Heart left ventricle (tissue), 13 donors: ENCODE measurements at regions not wholly inside any gene's neighbourhood (a gene's known extent, or its start where the extent isn't known, plus 50 kb on each side); places are given as distances from the start of the nearest gene placed in this dataset.

Experiments used
- CTCF ChIP-seq, 12 donors: fragments of 200-600 bp; sonication (generic) in 4 of 12; IDR thresholded peaks; one replicate each; pipeline versions ENCODE4 v1.5.0 to v1.8.0; 2018 to 2022; ENCODE audit warnings: antibody characterized with exemption in 12 of 12, mild to moderate bottlenecking in 5 of 12
- POLR2A ChIP-seq, 2 donors: fragments of 450-650 bp; IDR thresholded peaks; one replicate each; pipeline ENCODE4 v1.6.1; 2017; ENCODE audit warnings: antibody characterized with exemption in 2 of 2, mild to moderate bottlenecking in 2 of 2, moderate library complexity in 2 of 2
- donor health status: ischemic (EF 13 %, LVEDD 7.1; RV severe dilation, severe dysfunction).
- donor health status: DM: no; HTN: yes; CAD: no.
- donor health status: DM: no; HTN: no; CAD: no.
- donor health status: ischemic (EF 25% LVEDD 6.9; RV normal size, moderate dysfunction).
- donor health status: ischemic (EF 25% LVEDD 5.7; RV mildly dilated, moderate dysfunction).
- donor health status: ischemic (EF 35%, LVEDD 5.7; RV mildly dilated, moderate dysfunction).
- donor health status: nonischemic (EF 11% LVEDD 7.7; RV severe dilation, severe dysfunction).
- donor health status: DM: yes; HTN: yes; CAD: no.
- donor health status: PGD.
- donor health status: ischemic (EF 29% LVEDD 5.4; RV normal size, mild dysfunction).
- donor health status: nonischemic (EF 23%, LVEDD 6.1; RV moderate dilation, normal function).

DNA sequence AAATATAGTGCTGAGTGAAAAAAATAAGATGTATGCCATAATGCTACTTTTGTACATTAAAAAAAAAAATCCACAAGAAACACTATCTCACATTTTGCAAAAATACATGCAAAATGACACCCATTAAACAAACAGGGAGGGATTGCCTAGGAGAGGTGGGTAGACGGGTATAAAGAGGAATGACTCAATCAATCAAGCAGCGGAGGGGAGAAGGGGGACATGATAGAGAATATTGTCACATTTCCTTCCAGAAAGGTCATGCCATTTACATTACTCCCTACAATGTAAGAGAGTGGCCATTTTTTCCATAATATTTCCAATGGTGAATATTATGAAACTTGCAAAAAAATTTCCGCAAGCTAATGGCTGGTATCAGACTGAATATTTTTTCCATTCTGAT, 542.3 kb upstream of the TNP1 start:
- TF ChIP-seq CTCF (IDR thresholded peaks at IDR 0.05) (no peak), POLR2A (IDR thresholded peaks at IDR 0.05) (no peak)
